ENCODE measurements at regions not wholly inside any gene's neighbourhood (a gene's known extent, or its start where the extent isn't known, plus 50 kb on each side); places are given as distances from the start of the nearest gene placed in this dataset.

- no peak for DNase-seq
- POLR2A ChIA-PET, result no interaction called here
- Histone ChIP-seq H3K27ac (ENCODE audit: insufficient read depth in 1 of 2, low read depth in 1 of 2, low read length in 2 of 2, poor library complexity in 1 of 2, severe bottlenecking in 2 of 2) (no peak overlapping the region), H3K9me3 (ENCODE audit: control extremely low read depth in 1 of 5, control insufficient read depth in 4 of 5, insufficient read depth in 2 of 5, low read depth in 1 of 5, low read length in 4 of 5) (peaks cover 0 to 3% (median 1%) of the 10 kb centered on the region in 5 experiments), H3K4me3 (ENCODE audit: control insufficient read depth in 1 of 7, extremely low read depth in 1 of 7, insufficient read depth in 4 of 7, low read depth in 2 of 7, low read length in 6 of 7) (no peak overlapping the region), H3K36me3 (ENCODE audit: control insufficient read depth in 4 of 4, insufficient read depth in 4 of 4, low read length in 3 of 4) (no peaks in the 10 kb centered on the region), H3K4me1 (ENCODE audit: control extremely low read depth in 1 of 4, control insufficient read depth in 4 of 4, insufficient read depth in 4 of 4, low read length in 3 of 4) (no peaks in the 10 kb centered on the region), H3K27me3 (replicated peaks in 2 of 5; ENCODE audit: control insufficient read depth in 4 of 5, insufficient read depth in 5 of 5, low read length in 4 of 5) (no peaks in the 10 kb centered on the region)
- 95% methylated on average over 4 of the region's 4 CpGs for WGBS (ENCODE audit: insufficient coverage)
- CTCF ChIA-PET, result no interaction called here
These were observed 117.6 kb upstream of the HMHB1 start for GRCh38 chr5:143694357-143694756.

GRCh38 chr5:143693651-143694252, 118.2 kb upstream of the HMHB1 start:
- Histone ChIP-seq H3K4me1 (ENCODE audit: control extremely low read depth in 1 of 4, control insufficient read depth in 4 of 4, insufficient read depth in 4 of 4, low read length in 3 of 4) (no peaks in the 10 kb centered on the region), H3K4me3 (ENCODE audit: control insufficient read depth in 1 of 7, extremely low read depth in 1 of 7, insufficient read depth in 4 of 7, low read depth in 2 of 7, low read length in 6 of 7) (no peak overlapping the region), H3K9me3 (ENCODE audit: control extremely low read depth in 1 of 5, control insufficient read depth in 4 of 5, insufficient read depth in 2 of 5, low read depth in 1 of 5, low read length in 4 of 5) (peaks cover 0 to 3% (median 1%) of the 10 kb centered on the region in 5 experiments), H3K27ac (ENCODE audit: insufficient read depth in 1 of 2, low read depth in 1 of 2, low read length in 2 of 2, poor library complexity in 1 of 2, severe bottlenecking in 2 of 2) (no peak overlapping the region), H3K27me3 (replicated peaks in 2 of 5; ENCODE audit: control insufficient read depth in 4 of 5, insufficient read depth in 5 of 5, low read length in 4 of 5) (no peaks in the 10 kb centered on the region), H3K36me3 (ENCODE audit: control insufficient read depth in 4 of 4, insufficient read depth in 4 of 4, low read length in 3 of 4) (no peaks in the 10 kb centered on the region)
- ChIA-PET POLR2A (no interaction called here), CTCF (no interaction called here)
- no peak for DNase-seq
- 88% methylated on average over 1 of the region's 4 CpGs for WGBS (ENCODE audit: insufficient coverage)

- Histone ChIP-seq H3K4me3 (ENCODE audit: control insufficient read depth in 1 of 7, extremely low read depth in 1 of 7, insufficient read depth in 4 of 7, low read depth in 2 of 7, low read length in 6 of 7) (no peak overlapping the region), H3K36me3 (ENCODE audit: control insufficient read depth in 4 of 4, insufficient read depth in 4 of 4, low read length in 3 of 4) (no peaks in the 10 kb centered on the region), H3K9me3 (ENCODE audit: control extremely low read depth in 1 of 5, control insufficient read depth in 4 of 5, insufficient read depth in 2 of 5, low read depth in 1 of 5, low read length in 4 of 5) (peaks cover 0 to 5% (median 1%) of the 10 kb centered on the region in 5 experiments), H3K4me1 (ENCODE audit: control extremely low read depth in 1 of 4, control insufficient read depth in 4 of 4, insufficient read depth in 4 of 4, low read length in 3 of 4) (no peaks in the 10 kb centered on the region), H3K27me3 (replicated peaks in 2 of 5; ENCODE audit: control insufficient read depth in 4 of 5, insufficient read depth in 5 of 5, low read length in 4 of 5) (no peaks in the 10 kb centered on the region), H3K27ac (ENCODE audit: insufficient read depth in 1 of 2, low read depth in 1 of 2, low read length in 2 of 2, poor library complexity in 1 of 2, severe bottlenecking in 2 of 2) (no peak overlapping the region)
- POLR2A ChIA-PET, result no interaction called here
- DNase-seq, result no peak
- no CpG with 5 or more reads among the region's 1 CpG for WGBS (ENCODE audit: insufficient coverage)
- CTCF ChIA-PET, result no interaction called here
These were observed 119.6 kb upstream of the HMHB1 start for GRCh38 chr5:143692342-143692741.

- POLR2A ChIA-PET, result interaction anchor here (0.6 kb wide), 1 partner anchor 470 kb away, joined by 3 read pairs; no protein-coding TSS in a partner anchor
- no peak overlapping the region for H3K27ac ChIP-seq (ENCODE audit: insufficient read depth in 1 of 2, low read depth in 1 of 2, low read length in 2 of 2, poor library complexity in 1 of 2, severe bottlenecking in 2 of 2)
- CTCF ChIA-PET, result no interaction called here
- H3K4me3 ChIP-seq (ENCODE audit: control insufficient read depth in 1 of 7, extremely low read depth in 1 of 7, insufficient read depth in 4 of 7, low read depth in 2 of 7, low read length in 6 of 7), result no peak overlapping the region
- no peaks in the 10 kb centered on the region for H3K27me3 ChIP-seq (replicated peaks in 2 of 5; ENCODE audit: control insufficient read depth in 4 of 5, insufficient read depth in 5 of 5, low read length in 4 of 5)
- peaks cover 0 to 5% (median 1%) of the 10 kb centered on the region in 5 experiments for H3K9me3 ChIP-seq (ENCODE audit: control extremely low read depth in 1 of 5, control insufficient read depth in 4 of 5, insufficient read depth in 2 of 5, low read depth in 1 of 5, low read length in 4 of 5)
- WGBS (ENCODE audit: insufficient coverage), result 100% methylated on average over 3 of the region's 5 CpGs
- H3K4me1 ChIP-seq (ENCODE audit: control extremely low read depth in 1 of 4, control insufficient read depth in 4 of 4, insufficient read depth in 4 of 4, low read length in 3 of 4), result no peaks in the 10 kb centered on the region
- DNase-seq, result no peak
- no peaks in the 10 kb centered on the region for H3K36me3 ChIP-seq (ENCODE audit: control insufficient read depth in 4 of 4, insufficient read depth in 4 of 4, low read length in 3 of 4)
These were observed 120.0 kb upstream of the HMHB1 start for GRCh38 chr5:143691945-143692290.

- POLR2A ChIA-PET, result interaction anchor here (0.6 kb wide), 1 partner anchor 470 kb away, joined by 3 read pairs; no protein-coding TSS in a partner anchor
- Histone ChIP-seq H3K27me3 (replicated peaks in 2 of 5; ENCODE audit: control insufficient read depth in 4 of 5, insufficient read depth in 5 of 5, low read length in 4 of 5) (no peaks in the 10 kb centered on the region), H3K27ac (ENCODE audit: insufficient read depth in 1 of 2, low read depth in 1 of 2, low read length in 2 of 2, poor library complexity in 1 of 2, severe bottlenecking in 2 of 2) (no peak overlapping the region), H3K4me3 (ENCODE audit: control insufficient read depth in 1 of 7, extremely low read depth in 1 of 7, insufficient read depth in 4 of 7, low read depth in 2 of 7, low read length in 6 of 7) (no peak overlapping the region), H3K36me3 (ENCODE audit: control insufficient read depth in 4 of 4, insufficient read depth in 4 of 4, low read length in 3 of 4) (no peaks in the 10 kb centered on the region), H3K9me3 (ENCODE audit: control extremely low read depth in 1 of 5, control insufficient read depth in 4 of 5, insufficient read depth in 2 of 5, low read depth in 1 of 5, low read length in 4 of 5) (peaks cover 0 to 5% (median 1%) of the 10 kb centered on the region in 5 experiments), H3K4me1 (ENCODE audit: control extremely low read depth in 1 of 4, control insufficient read depth in 4 of 4, insufficient read depth in 4 of 4, low read length in 3 of 4) (no peaks in the 10 kb centered on the region)
- no peak for DNase-seq
- CTCF ChIA-PET, result interaction anchor here (0.5 kb wide), 1 partner anchor 425 kb away, joined by 3 read pairs; no protein-coding TSS in a partner anchor
- 100% methylated on average over 1 of the region's 3 CpGs for WGBS (ENCODE audit: insufficient coverage)
These were observed 120.5 kb upstream of the HMHB1 start for GRCh38 chr5:143691287-143691944.

- no peak for DNase-seq
- CTCF ChIA-PET, result no interaction called here
- Histone ChIP-seq H3K9me3 (ENCODE audit: control extremely low read depth in 1 of 5, control insufficient read depth in 4 of 5, insufficient read depth in 2 of 5, low read depth in 1 of 5, low read length in 4 of 5) (peaks cover 0 to 5% (median 1%) of the 10 kb centered on the region in 5 experiments), H3K36me3 (ENCODE audit: control insufficient read depth in 4 of 4, insufficient read depth in 4 of 4, low read length in 3 of 4) (no peaks in the 10 kb centered on the region), H3K27ac (ENCODE audit: insufficient read depth in 1 of 2, low read depth in 1 of 2, low read length in 2 of 2, poor library complexity in 1 of 2, severe bottlenecking in 2 of 2) (no peak overlapping the region), H3K27me3 (replicated peaks in 2 of 5; ENCODE audit: control insufficient read depth in 4 of 5, insufficient read depth in 5 of 5, low read length in 4 of 5) (no peaks in the 10 kb centered on the region), H3K4me1 (ENCODE audit: control extremely low read depth in 1 of 4, control insufficient read depth in 4 of 4, insufficient read depth in 4 of 4, low read length in 3 of 4) (no peaks in the 10 kb centered on the region), H3K4me3 (ENCODE audit: control insufficient read depth in 1 of 7, extremely low read depth in 1 of 7, insufficient read depth in 4 of 7, low read depth in 2 of 7, low read length in 6 of 7) (no peak overlapping the region)
- POLR2A ChIA-PET, result interaction anchor here (0.6 kb wide), 1 partner anchor 595 kb away, joined by 4 read pairs; no protein-coding TSS in a partner anchor
These were observed 124.4 kb upstream of the HMHB1 start for GRCh38 chr5:143687604-143688003.

GRCh38 chr5:143685246-143685815, 126.6 kb upstream of the HMHB1 start:
- Histone ChIP-seq H3K4me1 (ENCODE audit: control extremely low read depth in 1 of 4, control insufficient read depth in 4 of 4, insufficient read depth in 4 of 4, low read length in 3 of 4) (no peaks in the 10 kb centered on the region), H3K27me3 (replicated peaks in 2 of 5; ENCODE audit: control insufficient read depth in 4 of 5, insufficient read depth in 5 of 5, low read length in 4 of 5) (no peaks in the 10 kb centered on the region), H3K9me3 (ENCODE audit: control extremely low read depth in 1 of 5, control insufficient read depth in 4 of 5, insufficient read depth in 2 of 5, low read depth in 1 of 5, low read length in 4 of 5) (peaks cover 0 to 3% (median 0%) of the 10 kb centered on the region in 5 experiments), H3K27ac (ENCODE audit: insufficient read depth in 1 of 2, low read depth in 1 of 2, low read length in 2 of 2, poor library complexity in 1 of 2, severe bottlenecking in 2 of 2) (no peak overlapping the region), H3K36me3 (ENCODE audit: control insufficient read depth in 4 of 4, insufficient read depth in 4 of 4, low read length in 3 of 4) (no peaks in the 10 kb centered on the region), H3K4me3 (ENCODE audit: control insufficient read depth in 1 of 7, extremely low read depth in 1 of 7, insufficient read depth in 4 of 7, low read depth in 2 of 7, low read length in 6 of 7) (no peak overlapping the region)
- 83% methylated on average over 1 of the region's 2 CpGs for WGBS (ENCODE audit: insufficient coverage)
- ChIA-PET CTCF (interaction anchor here (0.6 kb wide), 1 partner anchor 1879 kb away, joined by 4 read pairs; no protein-coding TSS in a partner anchor), POLR2A (no interaction called here)
- no peak for DNase-seq

All from common myeloid progenitor, CD34-positive (primary cell).